Upper lobe of left lung (tissue), 4 donors: ENCODE measurements at regions not wholly inside any gene's neighbourhood (a gene's known extent, or its start where the extent isn't known, plus 50 kb on each side); places are given as distances from the start of the nearest gene placed in this dataset.

Experiments used
- POLR2A ChIP-seq, 4 donors: fragments of 450-650 bp; IDR thresholded peaks; one replicate each; pipeline ENCODE4 v1.5.1; 2016 to 2017; ENCODE audit warnings: antibody characterized with exemption in 4 of 4, mild to moderate bottlenecking in 2 of 4
- POLR2AphosphoS5 ChIP-seq, 2 donors: sonication (generic); formaldehyde crosslinking; IDR thresholded peaks; one replicate each; pipeline ENCODE4 v1.5.1; 2017; ENCODE audit warnings: antibody characterized with exemption in 2 of 2
- TF ChIP-seq, protein P1 (sequence below), 6 experiments: fragments of 450-650 bp in 4 of 6; fragments of 200-600 bp in 2 of 6; sonication (generic) in 2 of 6; IDR thresholded peaks; one replicate each; pipeline ENCODE4 v1.5.1; 2016 to 2019; ENCODE audit warnings: antibody characterized with exemption in 6 of 6

GRCh38 chr20:57890202-57890800 lies 180.5 kb upstream of the PMEPA1 start:
- TF ChIP-seq POLR2A (IDR thresholded peaks at IDR 0.05) (no peak), POLR2AphosphoS5 (IDR thresholded peaks at IDR 0.05) (no peak)
- TF ChIP-seq, protein P1, sequence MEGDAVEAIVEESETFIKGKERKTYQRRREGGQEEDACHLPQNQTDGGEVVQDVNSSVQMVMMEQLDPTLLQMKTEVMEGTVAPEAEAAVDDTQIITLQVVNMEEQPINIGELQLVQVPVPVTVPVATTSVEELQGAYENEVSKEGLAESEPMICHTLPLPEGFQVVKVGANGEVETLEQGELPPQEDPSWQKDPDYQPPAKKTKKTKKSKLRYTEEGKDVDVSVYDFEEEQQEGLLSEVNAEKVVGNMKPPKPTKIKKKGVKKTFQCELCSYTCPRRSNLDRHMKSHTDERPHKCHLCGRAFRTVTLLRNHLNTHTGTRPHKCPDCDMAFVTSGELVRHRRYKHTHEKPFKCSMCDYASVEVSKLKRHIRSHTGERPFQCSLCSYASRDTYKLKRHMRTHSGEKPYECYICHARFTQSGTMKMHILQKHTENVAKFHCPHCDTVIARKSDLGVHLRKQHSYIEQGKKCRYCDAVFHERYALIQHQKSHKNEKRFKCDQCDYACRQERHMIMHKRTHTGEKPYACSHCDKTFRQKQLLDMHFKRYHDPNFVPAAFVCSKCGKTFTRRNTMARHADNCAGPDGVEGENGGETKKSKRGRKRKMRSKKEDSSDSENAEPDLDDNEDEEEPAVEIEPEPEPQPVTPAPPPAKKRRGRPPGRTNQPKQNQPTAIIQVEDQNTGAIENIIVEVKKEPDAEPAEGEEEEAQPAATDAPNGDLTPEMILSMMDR (IDR thresholded peaks at IDR 0.05) = no peak
